GM13976 (cell line): ENCODE measurements at regions not wholly inside any gene's neighbourhood (a gene's known extent, or its start where the extent isn't known, plus 50 kb on each side); places are given as distances from the start of the nearest gene placed in this dataset.

Experiments
- DNase-seq: peaks from one replicate; pipeline ENCODE4 v3.0.0; 2012; ENCODE audit warnings: low spot score
- CTCF ChIP-seq: IDR thresholded peaks from 2 replicates; pipeline ENCODE4 v1.5.1; 2012; ENCODE audit warnings: borderline replicate concordance, mild to moderate bottlenecking; ENCODE audit not compliant: insufficient read depth; ENCODE audit errors: extremely low read depth, missing control alignments, control extremely low read depth
- in situ Hi-C: fragments of 300-500 bp; cut with MboI; formaldehyde crosslinking; loops from one replicate; pipeline ENCODE4 v1.12.0; 2022; ENCODE audit warnings: low sequenced_read_pairs, mixed read lengths, inconsistent platforms; ENCODE audit not compliant: unreplicated experiment

- in situ Hi-C loops, result no loop called here
- TF ChIP-seq CTCF, result no peak
- no peak for DNase-seq
Measured at GRCh38 chr7:9785211-9785610, 1188.5 kb upstream of the PHF14 start.

DNA sequence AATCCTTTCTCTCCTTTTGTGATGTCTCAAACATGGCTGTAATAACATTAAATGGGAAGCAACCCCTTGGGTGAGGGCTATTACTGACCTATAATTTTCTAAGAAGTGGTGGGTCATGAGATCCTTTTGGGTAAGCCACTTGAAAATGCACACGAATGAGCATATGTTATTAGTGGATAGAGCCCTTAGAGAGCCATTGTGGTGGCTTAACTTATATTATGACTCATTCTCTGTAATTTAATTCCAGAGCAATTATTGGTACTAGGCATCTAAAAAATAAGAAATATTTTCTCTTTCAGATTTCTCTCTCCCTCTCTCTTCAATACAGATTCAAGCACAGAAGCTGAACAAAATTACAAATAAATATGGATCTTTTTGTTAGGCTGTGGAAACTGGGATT, 1177.4 kb upstream of the PHF14 start:
- no peak for TF ChIP-seq CTCF
- no peak for DNase-seq
- in situ Hi-C loops, result no loop called here

- no peak for DNase-seq
- no peak for TF ChIP-seq CTCF
- in situ Hi-C loops, result no loop called here
Measured at GRCh38 chr7:9822458-9823290, 1151.0 kb upstream of the PHF14 start.

DNA sequence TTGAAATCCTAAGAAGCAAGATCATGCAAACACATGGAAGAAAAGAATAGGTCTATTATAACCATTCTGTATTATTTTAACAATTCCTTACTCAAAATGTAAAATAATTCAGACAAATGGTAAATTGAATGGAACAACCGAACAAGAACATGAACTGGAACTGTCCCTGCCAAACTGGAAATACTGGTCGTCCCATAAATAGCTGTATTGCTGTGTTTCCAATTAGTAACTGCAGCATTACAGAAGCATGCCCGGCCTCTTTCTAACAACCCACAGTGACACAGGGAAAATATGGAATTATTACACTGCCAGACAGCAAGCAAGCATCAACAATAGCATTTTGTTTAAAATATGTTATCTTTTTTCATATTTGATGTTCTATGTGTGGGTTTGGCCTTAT, 1138.5 kb upstream of the PHF14 start:
- TF ChIP-seq CTCF, result no peak
- no peak for DNase-seq
- in situ Hi-C loops, result no loop called here

GRCh38 chr7:9836671-9837070, 1137.0 kb upstream of the PHF14 start:
- DNase-seq, result no peak
- in situ Hi-C loops, result no loop called here
- no peak for TF ChIP-seq CTCF

- in situ Hi-C loops, result no loop called here
- no peak for DNase-seq
- no peak for TF ChIP-seq CTCF
Measured at GRCh38 chr7:9842301-9842700, 1131.4 kb upstream of the PHF14 start.

DNA sequence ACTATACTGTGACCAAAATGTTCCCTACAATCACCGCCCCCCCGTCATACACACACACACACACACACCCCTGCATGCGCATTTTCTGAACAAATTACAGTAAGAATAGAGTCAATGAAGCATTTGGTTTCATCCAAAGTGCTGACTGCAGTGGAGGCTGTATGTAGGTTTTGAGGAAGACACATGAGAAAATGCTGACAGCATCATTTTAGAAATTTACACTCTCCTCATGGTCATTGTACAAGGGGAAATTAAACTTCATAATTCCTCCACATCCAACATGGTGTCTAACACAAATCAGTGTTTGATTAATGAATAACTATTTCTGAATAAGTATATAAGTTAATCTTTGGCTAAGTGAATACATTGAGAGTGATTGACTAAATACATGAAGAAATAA, 1126.8 kb upstream of the PHF14 start:
- DNase-seq, result no peak
- TF ChIP-seq CTCF, result no peak
- in situ Hi-C loops, result no loop called here
